Heart left ventricle (tissue), 16 donors: ENCODE measurements at regions not wholly inside any gene's neighbourhood (a gene's known extent, or its start where the extent isn't known, plus 50 kb on each side); places are given as distances from the start of the nearest gene placed in this dataset.

Source experiments
- ATAC-seq, 4 donors: fragments of 200-7000 bp; cut with Tn5 transposase; one replicate each; pipeline ENCODE4 v1.9.1; 2020 to 2022; ENCODE audit warnings: moderate library complexity in 4 of 4, mild to moderate bottlenecking in 3 of 4, moderate number of reproducible peaks in 1 of 4
- DNase-seq, 5 donors: peaks; one replicate each; pipeline ENCODE4 v3.0.0-alpha.2; 2020
- H3K27ac ChIP-seq, 12 donors: fragments of 200-600 bp; sonication (generic) in 4 of 12; one replicate each; pipeline versions ENCODE4 v1.5.0 to v1.8.0; 2016 to 2022; ENCODE audit warnings: mild to moderate bottlenecking in 2 of 12
- H3K27me3 ChIP-seq, 9 donors: fragments of 200-600 bp; sonication (generic) in 2 of 9; one replicate each; pipeline versions ENCODE4 v1.5.1 to v1.8.0; 2016 to 2022; ENCODE audit warnings: mild to moderate bottlenecking in 3 of 9
- H3K36me3 ChIP-seq, 9 donors: fragments of 200-600 bp; sonication (generic) in 2 of 9; one replicate each; pipeline versions ENCODE4 v1.5.0 to v1.8.0; 2018 to 2022; ENCODE audit warnings: mild to moderate bottlenecking in 2 of 9
- H3K4me1 ChIP-seq, 12 donors: fragments of 200-600 bp; sonication (generic) in 4 of 12; one replicate each; pipeline versions ENCODE4 v1.5.0 to v1.8.0; 2016 to 2022; ENCODE audit warnings: mild to moderate bottlenecking in 3 of 12
- H3K4me3 ChIP-seq, 12 donors: fragments of 200-600 bp; sonication (generic) in 4 of 12; one replicate each; pipeline versions ENCODE4 v1.5.0 to v1.8.0; 2017 to 2022; ENCODE audit warnings: mild to moderate bottlenecking in 9 of 12, moderate library complexity in 4 of 12
- H3K9me3 ChIP-seq, 12 donors: fragments of 200-600 bp; sonication (generic) in 4 of 12; one replicate each; pipeline versions ENCODE4 v1.5.0 to v1.8.0; 2016 to 2022; ENCODE audit warnings: mild to moderate bottlenecking in 1 of 12
- POLR2A ChIP-seq, 2 donors: fragments of 450-650 bp; IDR thresholded peaks; one replicate each; pipeline ENCODE4 v1.6.1; 2017; ENCODE audit warnings: antibody characterized with exemption in 2 of 2, mild to moderate bottlenecking in 2 of 2, moderate library complexity in 2 of 2
- WGBS, 4 donors: extraction: QIAGEN DNeasy Blood & Tissue Kit in 2 of 4; methylation state at CpG; one replicate each; pipeline versions ENCODE4 v1.1.5 to v1.1.7; 2013 to 2018; 5-methylcytosine and 5-hydroxymethylcytosine counted together
- intact Hi-C, 10 donors: fragments of 100-400 bp; cut with DNase I; formaldehyde crosslinking; loops; one replicate each; pipeline versions ENCODE4 v1.11.1 to v1.14.2; 2022
- TF ChIP-seq, protein P1 (sequence below), 12 donors: fragments of 200-600 bp; sonication (generic) in 4 of 12; IDR thresholded peaks; one replicate each; pipeline versions ENCODE4 v1.5.0 to v1.8.0; 2018 to 2022; ENCODE audit warnings: antibody characterized with exemption in 12 of 12, mild to moderate bottlenecking in 5 of 12
- donor health status: ischemic (EF 13 %, LVEDD 7.1; RV severe dilation, severe dysfunction).
- donor health status: healthy with polysubstance abuse.
- donor health status: DM: no; HTN: yes; CAD: no.
- donor health status: DM: no; HTN: no; CAD: no.
- donor health status: ischemic (EF 25% LVEDD 6.9; RV normal size, moderate dysfunction).
- donor health status: ischemic (EF 25% LVEDD 5.7; RV mildly dilated, moderate dysfunction).
- donor health status: healthy.
- donor health status: DM: yes; HTN: yes; CAD: no.
- donor health status: ischemic (EF 35%, LVEDD 5.7; RV mildly dilated, moderate dysfunction).
- donor health status: nonischemic (EF 11% LVEDD 7.7; RV severe dilation, severe dysfunction).
- donor health status: DM: yes; HTN: yes; CAD: no.
- donor health status: PGD.
- donor health status: ischemic (EF 29% LVEDD 5.4; RV normal size, mild dysfunction).
- donor health status: nonischemic (EF 23%, LVEDD 6.1; RV moderate dilation, normal function).

DNA sequence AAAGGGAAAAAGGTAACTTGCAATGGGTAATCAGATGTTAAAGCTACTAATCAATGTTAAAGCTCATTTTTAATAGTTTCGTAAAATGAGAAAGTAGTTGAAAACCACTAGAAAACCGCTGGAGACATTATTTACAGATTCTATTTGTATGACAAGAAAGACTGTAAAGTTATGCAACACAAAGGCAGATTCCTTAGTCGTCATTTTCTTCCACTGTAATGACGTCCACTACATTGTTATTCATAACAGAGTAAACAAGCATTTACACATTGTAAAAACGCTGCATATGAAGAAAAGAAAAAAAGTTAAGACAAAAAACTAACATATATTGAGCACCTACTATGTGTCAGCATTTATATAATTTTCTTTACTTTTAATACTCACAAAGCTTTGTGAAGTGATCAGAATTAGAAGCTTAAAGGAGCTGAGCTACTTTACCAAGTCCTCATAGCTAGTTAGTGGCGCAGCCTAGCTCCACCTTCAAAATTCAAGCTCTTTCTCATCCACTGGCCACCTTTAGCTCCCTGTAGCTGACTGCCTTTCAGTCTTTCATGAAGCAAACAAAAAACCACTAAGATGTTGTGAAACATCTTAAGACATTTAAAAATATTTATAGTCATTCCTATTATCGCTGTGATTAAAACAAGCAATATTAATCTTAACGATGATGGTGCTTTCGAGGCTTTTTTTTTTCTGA lies 100.1 kb upstream of the CDIN1 start:
- intact Hi-C loops, result no loop called here
- Histone ChIP-seq H3K27me3 (no peaks in the 10 kb centered on the region), H3K4me1 (no peaks in the 10 kb centered on the region), H3K36me3 (no peaks in the 10 kb centered on the region), H3K4me3 (no peak overlapping the region), H3K27ac (no peak overlapping the region), H3K9me3 (no peaks in the 10 kb centered on the region)
- no peak for DNase-seq
- ATAC-seq, result no peak
- WGBS, 4 donors, result 77 to 81% (median 79%) methylated on average over 9 of the region's 9 CpGs
- no peak for TF ChIP-seq POLR2A (IDR thresholded peaks at IDR 0.05)
- TF ChIP-seq, protein P1, sequence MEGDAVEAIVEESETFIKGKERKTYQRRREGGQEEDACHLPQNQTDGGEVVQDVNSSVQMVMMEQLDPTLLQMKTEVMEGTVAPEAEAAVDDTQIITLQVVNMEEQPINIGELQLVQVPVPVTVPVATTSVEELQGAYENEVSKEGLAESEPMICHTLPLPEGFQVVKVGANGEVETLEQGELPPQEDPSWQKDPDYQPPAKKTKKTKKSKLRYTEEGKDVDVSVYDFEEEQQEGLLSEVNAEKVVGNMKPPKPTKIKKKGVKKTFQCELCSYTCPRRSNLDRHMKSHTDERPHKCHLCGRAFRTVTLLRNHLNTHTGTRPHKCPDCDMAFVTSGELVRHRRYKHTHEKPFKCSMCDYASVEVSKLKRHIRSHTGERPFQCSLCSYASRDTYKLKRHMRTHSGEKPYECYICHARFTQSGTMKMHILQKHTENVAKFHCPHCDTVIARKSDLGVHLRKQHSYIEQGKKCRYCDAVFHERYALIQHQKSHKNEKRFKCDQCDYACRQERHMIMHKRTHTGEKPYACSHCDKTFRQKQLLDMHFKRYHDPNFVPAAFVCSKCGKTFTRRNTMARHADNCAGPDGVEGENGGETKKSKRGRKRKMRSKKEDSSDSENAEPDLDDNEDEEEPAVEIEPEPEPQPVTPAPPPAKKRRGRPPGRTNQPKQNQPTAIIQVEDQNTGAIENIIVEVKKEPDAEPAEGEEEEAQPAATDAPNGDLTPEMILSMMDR (IDR thresholded peaks at IDR 0.05), result no peak

DNA sequence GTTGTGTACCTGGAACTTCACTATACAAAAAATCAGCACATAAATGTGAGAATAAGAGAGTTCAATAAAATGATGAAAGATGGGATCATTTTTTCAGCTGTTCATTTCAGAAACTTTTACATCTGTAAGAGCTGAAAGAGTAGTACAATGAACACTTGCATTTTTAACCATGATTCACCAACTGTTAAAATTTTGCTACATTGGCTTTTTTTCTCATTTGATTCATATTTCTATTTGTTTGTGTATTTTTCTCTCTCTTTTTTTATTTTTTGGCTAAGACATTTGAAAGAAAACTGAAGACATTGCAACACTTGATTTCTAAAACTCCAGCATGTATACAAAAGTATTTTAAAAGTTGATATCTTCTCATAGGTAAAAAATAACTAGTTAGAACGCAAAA lies 98.3 kb upstream of the CDIN1 start:
- DNase-seq (no peak), ATAC-seq (no peak)
- no peaks in the 10 kb centered on the region for H3K9me3 ChIP-seq
- no peaks in the 10 kb centered on the region for H3K4me1 ChIP-seq
- H3K4me3 ChIP-seq, result no peak overlapping the region
- intact Hi-C loops, result no loop called here
- TF ChIP-seq, protein P1 (IDR thresholded peaks at IDR 0.05), result no peak
- TF ChIP-seq POLR2A (IDR thresholded peaks at IDR 0.05), result no peak
- no peaks in the 10 kb centered on the region for H3K36me3 ChIP-seq
- H3K27ac ChIP-seq, result no peak overlapping the region
- 91 to 98% (median 96%) methylated on average over 1 of the region's 1 CpG for WGBS, 4 donors
- no peaks in the 10 kb centered on the region for H3K27me3 ChIP-seq

DNA sequence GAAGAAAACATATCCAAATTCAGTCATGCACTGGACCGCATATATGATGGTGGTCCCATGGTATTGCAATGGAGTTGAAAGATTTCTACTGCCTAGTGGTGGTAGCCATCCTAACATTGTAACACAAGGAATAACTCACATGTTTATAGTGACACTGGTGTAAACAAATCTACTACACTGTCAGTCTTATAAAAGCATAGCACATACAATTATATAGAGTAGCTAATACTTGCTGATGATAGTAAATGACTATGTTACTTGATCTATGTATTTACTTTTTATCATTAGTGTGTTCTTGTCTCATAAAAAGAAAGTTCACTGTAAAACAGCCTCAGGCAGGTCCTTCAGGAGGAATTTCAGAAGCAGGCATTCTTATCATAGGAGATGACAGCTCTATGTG lies 96.0 kb upstream of the CDIN1 start:
- H3K36me3 ChIP-seq, result no peaks in the 10 kb centered on the region
- ATAC-seq (no peak), DNase-seq (no peak)
- TF ChIP-seq, protein P1 (IDR thresholded peaks at IDR 0.05), result no peak
- TF ChIP-seq POLR2A (IDR thresholded peaks at IDR 0.05), result no peak
- no peak overlapping the region for H3K27ac ChIP-seq
- H3K4me3 ChIP-seq, result no peak overlapping the region
- no peaks in the 10 kb centered on the region for H3K27me3 ChIP-seq
- H3K4me1 ChIP-seq, result no peaks in the 10 kb centered on the region
- intact Hi-C loops, result no loop called here
- WGBS, 4 donors, result 93 to 100% (median 96%) methylated on average over 1 of the region's 1 CpG
- H3K9me3 ChIP-seq, result no peaks in the 10 kb centered on the region

DNA sequence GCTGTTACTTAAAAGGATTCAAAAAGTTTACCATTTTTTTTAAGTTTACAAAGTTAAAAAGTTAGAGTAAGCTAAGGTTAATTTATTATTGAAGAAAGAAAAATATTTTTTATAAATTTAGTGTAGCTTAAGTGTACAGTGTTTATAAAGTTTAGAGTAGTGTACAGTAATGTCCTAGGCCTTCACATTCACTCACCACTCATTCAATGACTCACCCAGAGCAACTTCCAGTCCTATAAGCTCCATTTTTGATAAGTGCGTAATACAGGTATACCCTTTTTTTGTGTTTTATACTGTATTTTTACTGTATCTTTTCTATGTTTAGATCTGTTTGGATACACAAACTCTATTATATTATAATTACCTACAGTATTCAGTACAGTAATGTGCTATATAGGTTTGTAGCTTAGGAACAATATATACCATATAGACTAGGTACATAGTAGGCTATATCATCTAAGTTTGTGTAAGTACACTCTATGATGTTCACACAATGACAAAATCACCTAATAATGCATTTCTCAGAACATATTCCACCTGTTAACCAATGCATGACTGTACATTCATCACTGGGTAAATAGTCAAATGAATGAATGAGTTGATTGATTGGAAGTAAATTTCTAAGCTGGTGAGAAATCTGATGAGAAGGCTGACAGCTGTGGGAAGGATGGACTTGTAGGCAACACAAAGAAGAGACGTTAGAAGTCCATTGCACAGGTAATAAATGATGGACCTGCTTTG lies 95.2 kb upstream of the CDIN1 start:
- no peak for TF ChIP-seq POLR2A (IDR thresholded peaks at IDR 0.05)
- TF ChIP-seq, protein P1 (IDR thresholded peaks at IDR 0.05), result no peak
- no peak overlapping the region for H3K4me3 ChIP-seq
- intact Hi-C loops, result no loop called here
- H3K4me1 ChIP-seq, result no peaks in the 10 kb centered on the region
- H3K27ac ChIP-seq, result no peak overlapping the region
- H3K27me3 ChIP-seq, result no peaks in the 10 kb centered on the region
- no peaks in the 10 kb centered on the region for H3K9me3 ChIP-seq
- no peaks in the 10 kb centered on the region for H3K36me3 ChIP-seq
- no peak for DNase-seq
- ATAC-seq, result no peak
- 49 to 90% (median 78%) methylated on average over 2 of the region's 2 CpGs for WGBS, 4 donors
